Calu3 (cell line): ENCODE measurements at regions not wholly inside any gene's neighbourhood (a gene's known extent, or its start where the extent isn't known, plus 50 kb on each side); places are given as distances from the start of the nearest gene placed in this dataset.

Experiments
- BruUV-seq: library from RNA; stranded (reverse); fragments of 400-500 nt; replicated peaks from 2 replicates; lab custom pipeline; 2021; lab: Mats Ljungman, UMichigan
- CTCF ChIA-PET: fragments of 300-600 bp; sonication (Branson Sonifier 250); formaldehyde crosslinking; loops from one replicate; lab custom pipeline; 2022; ENCODE audit warnings: antibody characterized with exemption; lab: Charles Lee
- DNase-seq: peaks from one replicate; pipeline ENCODE4 v3.0.0; 2022
- H3K27ac Mint-ChIP-seq: one replicate; pipeline ENCODE4 v1.8.0; 2022; ENCODE audit warnings: mixed read lengths; ENCODE audit not compliant: unreplicated experiment
- H3K27me3 Mint-ChIP-seq: one replicate; pipeline ENCODE4 v1.8.0; 2022; ENCODE audit warnings: mixed read lengths; ENCODE audit not compliant: unreplicated experiment
- H3K36me3 Mint-ChIP-seq: one replicate; pipeline ENCODE4 v1.8.0; 2022; ENCODE audit warnings: mild to moderate bottlenecking, moderate library complexity, mixed read lengths; ENCODE audit not compliant: insufficient read depth, unreplicated experiment
- H3K4me1 Mint-ChIP-seq: one replicate; pipeline ENCODE4 v1.8.0; 2022; ENCODE audit warnings: mild to moderate bottlenecking, low read depth, mixed read lengths; ENCODE audit not compliant: unreplicated experiment
- H3K4me3 Mint-ChIP-seq: one replicate; pipeline ENCODE4 v1.8.0; 2022; ENCODE audit warnings: mild to moderate bottlenecking, low read depth, moderate library complexity, mixed read lengths; ENCODE audit not compliant: unreplicated experiment
- H3K9me3 Mint-ChIP-seq: one replicate; pipeline ENCODE4 v1.8.0; 2022; ENCODE audit warnings: low read depth, mixed read lengths; ENCODE audit not compliant: unreplicated experiment
- intact Hi-C: fragments of 100-400 bp; cut with micrococcal nuclease; formaldehyde crosslinking; loops from one replicate; pipeline ENCODE4 v1.10.0; 2022; ENCODE audit not compliant: unreplicated experiment
- TF ChIP-seq, protein P1 (sequence below): fragments of 200-600 bp; IDR thresholded peaks from one replicate; pipeline ENCODE4 v1.8.0; 2022; ENCODE audit warnings: antibody characterized with exemption; ENCODE audit not compliant: unreplicated experiment

- Mint-ChIP-seq H3K4me3 (no peak overlapping the region), H3K27ac (no peak overlapping the region), H3K27me3 (no peaks in the 10 kb centered on the region), H3K36me3 (no peaks in the 10 kb centered on the region), H3K4me1 (no peaks in the 10 kb centered on the region), H3K9me3 (peaks cover 9% of the 10 kb centered on the region)
- DNase-seq: no peak
- intact Hi-C loops: no loop called here
- CTCF ChIA-PET: no interaction called here
- BruUV-seq: no TSS peak
- TF ChIP-seq, protein P1, sequence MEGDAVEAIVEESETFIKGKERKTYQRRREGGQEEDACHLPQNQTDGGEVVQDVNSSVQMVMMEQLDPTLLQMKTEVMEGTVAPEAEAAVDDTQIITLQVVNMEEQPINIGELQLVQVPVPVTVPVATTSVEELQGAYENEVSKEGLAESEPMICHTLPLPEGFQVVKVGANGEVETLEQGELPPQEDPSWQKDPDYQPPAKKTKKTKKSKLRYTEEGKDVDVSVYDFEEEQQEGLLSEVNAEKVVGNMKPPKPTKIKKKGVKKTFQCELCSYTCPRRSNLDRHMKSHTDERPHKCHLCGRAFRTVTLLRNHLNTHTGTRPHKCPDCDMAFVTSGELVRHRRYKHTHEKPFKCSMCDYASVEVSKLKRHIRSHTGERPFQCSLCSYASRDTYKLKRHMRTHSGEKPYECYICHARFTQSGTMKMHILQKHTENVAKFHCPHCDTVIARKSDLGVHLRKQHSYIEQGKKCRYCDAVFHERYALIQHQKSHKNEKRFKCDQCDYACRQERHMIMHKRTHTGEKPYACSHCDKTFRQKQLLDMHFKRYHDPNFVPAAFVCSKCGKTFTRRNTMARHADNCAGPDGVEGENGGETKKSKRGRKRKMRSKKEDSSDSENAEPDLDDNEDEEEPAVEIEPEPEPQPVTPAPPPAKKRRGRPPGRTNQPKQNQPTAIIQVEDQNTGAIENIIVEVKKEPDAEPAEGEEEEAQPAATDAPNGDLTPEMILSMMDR: no peak
These were observed 117.9 kb upstream of the CDH18 start for GRCh38 chr5:20105915-20106314.

DNA sequence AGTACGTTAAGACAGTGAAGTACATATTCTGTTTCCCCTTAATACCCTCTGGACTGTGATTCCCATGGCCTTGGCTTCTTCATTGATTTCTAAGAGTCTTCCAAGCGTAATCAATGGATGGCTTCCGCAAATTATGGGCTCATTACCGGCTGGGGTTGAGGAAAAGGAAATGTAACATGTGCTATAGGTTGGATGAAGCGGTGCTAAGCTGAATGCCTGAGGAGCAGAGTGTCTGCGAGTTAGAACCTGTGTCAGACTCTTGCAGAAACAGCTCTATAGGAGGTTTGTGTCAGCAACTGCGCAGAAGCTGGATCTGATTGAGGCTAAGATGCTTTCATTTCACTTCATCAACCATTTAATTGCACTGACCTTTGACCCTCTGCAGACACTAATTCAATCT, 114.3 kb upstream of the CDH18 start:
- Mint-ChIP-seq H3K4me1 (no peaks in the 10 kb centered on the region), H3K27me3 (no peaks in the 10 kb centered on the region), H3K27ac (no peak overlapping the region), H3K9me3 (peaks cover 7% of the 10 kb centered on the region), H3K4me3 (no peak overlapping the region), H3K36me3 (no peaks in the 10 kb centered on the region)
- no peak for DNase-seq
- intact Hi-C loops: no loop called here
- CTCF ChIA-PET: no interaction called here
- no TSS peak for BruUV-seq
- TF ChIP-seq, protein P1: no peak

GRCh38 chr5:20098694-20099093, 110.7 kb upstream of the CDH18 start:
- Mint-ChIP-seq H3K27ac (no peak overlapping the region), H3K9me3 (peaks cover 8% of the 10 kb centered on the region), H3K27me3 (no peaks in the 10 kb centered on the region), H3K4me1 (no peaks in the 10 kb centered on the region), H3K36me3 (no peaks in the 10 kb centered on the region), H3K4me3 (no peak overlapping the region)
- DNase-seq: no peak
- TF ChIP-seq, protein P1: no peak
- CTCF ChIA-PET: no interaction called here
- intact Hi-C loops: no loop called here
- BruUV-seq: no TSS peak

- no TSS peak for BruUV-seq
- intact Hi-C loops: no loop called here
- Mint-ChIP-seq H3K4me3 (no peak overlapping the region), H3K4me1 (no peaks in the 10 kb centered on the region), H3K27ac (no peak overlapping the region), H3K9me3 (peaks cover 9% of the 10 kb centered on the region), H3K36me3 (no peaks in the 10 kb centered on the region), H3K27me3 (no peaks in the 10 kb centered on the region)
- CTCF ChIA-PET: no interaction called here
- TF ChIP-seq, protein P1: no peak
- DNase-seq: no peak
These were observed 100.4 kb upstream of the CDH18 start for GRCh38 chr5:20088361-20088760.
